ENCODE measurements at regions not wholly inside any gene's neighbourhood (a gene's known extent, or its start where the extent isn't known, plus 50 kb on each side); places are given as distances from the start of the nearest gene placed in this dataset.

DNA sequence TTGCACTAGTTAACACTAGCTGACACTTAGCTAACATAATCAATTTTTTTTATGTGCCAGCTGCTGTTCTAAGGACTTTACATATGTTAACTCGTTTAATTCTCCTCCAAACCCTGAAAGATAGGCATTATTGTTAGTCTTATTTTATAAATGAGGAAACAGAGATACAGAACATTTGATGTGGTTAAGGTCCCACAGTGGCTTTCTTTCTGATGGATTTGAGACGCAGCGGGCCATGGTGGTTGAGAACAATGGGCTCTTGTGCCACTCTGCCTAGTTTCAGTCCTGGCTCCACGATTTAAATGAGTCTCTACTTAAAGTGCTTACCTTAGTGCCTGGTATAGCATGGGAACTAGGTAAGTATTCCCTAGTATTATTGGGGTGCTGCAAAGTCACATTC is 201.9 kb upstream of the SPRED2 start:
- TF ChIP-seq CTCF (IDR thresholded peaks at IDR 0.05; ENCODE audit: control insufficient read depth, extremely low read depth, insufficient read depth), result no peak
- no peak for DNase-seq (ENCODE audit: low read depth)
- H3K4me3 ChIP-seq (ENCODE audit: low read depth, low read length), result no peak overlapping the region

DNA sequence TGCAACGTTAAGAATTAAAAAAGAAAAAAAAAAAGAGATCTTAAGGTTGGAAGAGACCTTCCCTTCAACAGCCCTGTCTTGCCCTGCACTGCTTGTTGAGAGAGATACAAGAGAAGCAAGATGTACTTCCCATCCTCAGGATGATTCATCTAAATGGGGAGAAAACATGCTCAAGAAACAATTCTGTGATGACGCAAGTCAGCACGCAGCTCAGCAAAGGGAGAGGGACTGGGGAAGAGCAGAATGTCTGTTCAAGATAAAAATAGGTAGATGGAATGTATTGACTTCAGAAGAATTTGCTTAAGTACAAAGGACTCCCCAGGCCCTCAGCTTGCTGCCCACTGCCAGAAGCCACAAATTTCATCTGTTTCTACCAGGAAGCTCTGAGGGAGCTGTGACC is 198.2 kb upstream of the SPRED2 start:
- TF ChIP-seq CTCF (IDR thresholded peaks at IDR 0.05; ENCODE audit: control insufficient read depth, extremely low read depth, insufficient read depth), result no peak
- DNase-seq (ENCODE audit: low read depth), result no peak
- no peak overlapping the region for H3K4me3 ChIP-seq (ENCODE audit: low read depth, low read length)

- no peak overlapping the region for H3K4me3 ChIP-seq (ENCODE audit: low read depth, low read length)
- DNase-seq (ENCODE audit: low read depth), result no peak
- TF ChIP-seq CTCF (IDR thresholded peaks at IDR 0.05; ENCODE audit: control insufficient read depth, extremely low read depth, insufficient read depth), result no peak
Observed at GRCh38 chr2:65628156-65628555, 195.8 kb upstream of the SPRED2 start.

DNA sequence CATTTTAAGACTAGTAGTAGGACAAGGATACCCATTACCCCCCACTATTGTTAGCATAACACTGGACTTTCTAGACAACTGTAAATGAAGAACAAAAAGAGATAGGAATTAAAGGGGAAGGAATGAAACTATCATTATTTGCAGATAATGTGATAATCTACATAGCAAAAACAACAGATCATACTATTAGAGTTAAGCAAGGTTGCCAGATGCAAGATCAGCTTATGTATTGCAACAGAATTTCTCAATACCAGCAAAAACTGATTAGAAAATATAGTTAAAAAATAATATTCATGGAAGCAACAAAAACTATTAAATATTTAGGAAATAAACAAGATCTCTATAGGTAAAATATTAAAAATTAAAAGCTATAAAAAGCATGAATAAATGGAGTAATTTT is 194.4 kb upstream of the SPRED2 start:
- H3K4me3 ChIP-seq (ENCODE audit: low read depth, low read length), result no peak overlapping the region
- no peak for DNase-seq (ENCODE audit: low read depth)
- TF ChIP-seq CTCF (IDR thresholded peaks at IDR 0.05; ENCODE audit: control insufficient read depth, extremely low read depth, insufficient read depth), result no peak

- DNase-seq (ENCODE audit: low read depth), result no peak
- H3K4me3 ChIP-seq (ENCODE audit: low read depth, low read length), result no peak overlapping the region
- TF ChIP-seq CTCF (IDR thresholded peaks at IDR 0.05; ENCODE audit: control insufficient read depth, extremely low read depth, insufficient read depth), result no peak
Observed at GRCh38 chr2:65625982-65626381, 193.6 kb upstream of the SPRED2 start.

- no peak overlapping the region for H3K4me3 ChIP-seq (ENCODE audit: low read depth, low read length)
- TF ChIP-seq CTCF (IDR thresholded peaks at IDR 0.05; ENCODE audit: control insufficient read depth, extremely low read depth, insufficient read depth), result no peak
- DNase-seq (ENCODE audit: low read depth), result no peak
Observed at GRCh38 chr2:65622951-65623535, 190.6 kb upstream of the SPRED2 start.

- no peak overlapping the region for H3K4me3 ChIP-seq (ENCODE audit: low read depth, low read length)
- no peak for DNase-seq (ENCODE audit: low read depth)
- TF ChIP-seq CTCF (IDR thresholded peaks at IDR 0.05; ENCODE audit: control insufficient read depth, extremely low read depth, insufficient read depth), result no peak
Observed at GRCh38 chr2:65622499-65622898, 190.1 kb upstream of the SPRED2 start.

Measured in LNCaP clone FGC (cell line).